HG03565 (cell line): ENCODE measurements at regions not wholly inside any gene's neighbourhood (a gene's known extent, or its start where the extent isn't known, plus 50 kb on each side); places are given as distances from the start of the nearest gene placed in this dataset.
A peak's percentile ranks its signal among the peaks of the same experiment; 100 is the strongest.

Source experiments
- ATAC-seq: cut with Tn5 transposase; IDR thresholded peaks from one replicate; pipeline ENCODE4 v1.9.1; 2021; ENCODE audit warnings: mild to moderate bottlenecking, moderate library complexity; ENCODE audit not compliant: unreplicated experiment

- no peak for ATAC-seq
These were observed 505.8 kb upstream of the GHITM start for GRCh38 chr10:83633547-83633946.

GRCh38 chr10:83636826-83637225, 502.5 kb upstream of the GHITM start:
- no peak for ATAC-seq

- no peak for ATAC-seq
These were observed 491.8 kb upstream of the GHITM start for GRCh38 chr10:83647526-83647925.

- no peak for ATAC-seq
These were observed 491.1 kb upstream of the GHITM start for GRCh38 chr10:83648201-83648600.

GRCh38 chr10:83649471-83649870, 489.8 kb upstream of the GHITM start:
- no peak for ATAC-seq

- ATAC-seq: no peak
These were observed 484.6 kb upstream of the GHITM start for GRCh38 chr10:83654689-83655088.

GRCh38 chr10:83656924-83657323, 482.4 kb upstream of the GHITM start:
- no peak for ATAC-seq

- ATAC-seq: no peak
These were observed 481.8 kb upstream of the GHITM start for GRCh38 chr10:83657487-83657886.

- no peak for ATAC-seq
These were observed 475.4 kb upstream of the GHITM start for GRCh38 chr10:83663918-83664317.

- no peak for ATAC-seq
These were observed 472.5 kb upstream of the GHITM start for GRCh38 chr10:83666762-83667161.

GRCh38 chr10:83667594-83667993, 471.7 kb upstream of the GHITM start:
- ATAC-seq: no peak

- ATAC-seq: no peak
These were observed 466.0 kb upstream of the GHITM start for GRCh38 chr10:83673316-83673715.

- ATAC-seq: no peak
These were observed 461.5 kb upstream of the GHITM start for GRCh38 chr10:83677795-83678194.

- ATAC-seq: peak; percentile 18
These were observed 460.5 kb upstream of the GHITM start for GRCh38 chr10:83678850-83679249.

GRCh38 chr10:83680470-83680891, 458.8 kb upstream of the GHITM start:
- peak; percentile 98 for ATAC-seq

GRCh38 chr10:83682414-83682813, 456.9 kb upstream of the GHITM start:
- no peak for ATAC-seq

GRCh38 chr10:83685458-83685857, 453.9 kb upstream of the GHITM start:
- no peak for ATAC-seq

- no peak for ATAC-seq
These were observed 447.3 kb upstream of the GHITM start for GRCh38 chr10:83691791-83692596.

GRCh38 chr10:83698899-83699298, 440.4 kb upstream of the GHITM start:
- no peak for ATAC-seq

GRCh38 chr10:83701799-83702198, 437.5 kb upstream of the GHITM start:
- no peak for ATAC-seq

- no peak for ATAC-seq
These were observed 436.6 kb upstream of the GHITM start for GRCh38 chr10:83702731-83703130.

- no peak for ATAC-seq
These were observed 433.2 kb upstream of the GHITM start for GRCh38 chr10:83706120-83706519.
